ENCODE measurements at regions not wholly inside any gene's neighbourhood (a gene's known extent, or its start where the extent isn't known, plus 50 kb on each side); places are given as distances from the start of the nearest gene placed in this dataset.
A peak's percentile ranks its signal among the peaks of the same experiment; 100 is the strongest.

- DNase-seq (ENCODE audit: low spot score in 2 of 2) (no peak), ATAC-seq (replicated peaks; ENCODE audit: extremely low read depth, poor library complexity, severe bottlenecking) (no peak)
- Mint-ChIP-seq H3K36me3 (ENCODE audit: insufficient read depth) (peaks cover 3% of the 10 kb centered on the region), H3K4me3 (no peak overlapping the region), H3K4me1 (no peaks in the 10 kb centered on the region), H3K27me3 (peaks cover 69% of the 10 kb centered on the region), H3K27ac (ENCODE audit: low read depth) (no peak overlapping the region), H3K9me3 (no peaks in the 10 kb centered on the region)
Observed at GRCh38 chr3:194976874-194977273, 291.2 kb downstream of the FAM43A start.

GRCh38 chr3:194977356-194977755, 291.7 kb downstream of the FAM43A start:
- DNase-seq (ENCODE audit: low spot score in 2 of 2) (no peak), ATAC-seq (replicated peaks; ENCODE audit: extremely low read depth, poor library complexity, severe bottlenecking) (no peak)
- Mint-ChIP-seq H3K9me3 (no peaks in the 10 kb centered on the region), H3K36me3 (ENCODE audit: insufficient read depth) (peaks cover 3% of the 10 kb centered on the region), H3K4me3 (no peak overlapping the region), H3K4me1 (no peaks in the 10 kb centered on the region), H3K27ac (ENCODE audit: low read depth) (no peak overlapping the region), H3K27me3 (peaks cover 71% of the 10 kb centered on the region)

- Mint-ChIP-seq H3K27ac (ENCODE audit: low read depth) (no peak overlapping the region), H3K36me3 (ENCODE audit: insufficient read depth) (peaks cover 3% of the 10 kb centered on the region), H3K4me3 (no peak overlapping the region), H3K4me1 (no peaks in the 10 kb centered on the region), H3K27me3 (peaks cover 72% of the 10 kb centered on the region), H3K9me3 (no peaks in the 10 kb centered on the region)
- no peak for ATAC-seq (replicated peaks; ENCODE audit: extremely low read depth, poor library complexity, severe bottlenecking)
- DNase-seq (ENCODE audit: low spot score in 2 of 2): no peak
Observed at GRCh38 chr3:194979173-194979572, 291.8 kb downstream of the XXYLT1 start.

- H3K4me3 Mint-ChIP-seq: no peak overlapping the region
- no peaks in the 10 kb centered on the region for H3K36me3 Mint-ChIP-seq (ENCODE audit: insufficient read depth)
- no peak for DNase-seq (ENCODE audit: low spot score in 2 of 2)
- no peak for ATAC-seq (replicated peaks; ENCODE audit: extremely low read depth, poor library complexity, severe bottlenecking)
- H3K27ac Mint-ChIP-seq (ENCODE audit: low read depth): no peak overlapping the region
- H3K9me3 Mint-ChIP-seq: no peaks in the 10 kb centered on the region
- H3K4me1 Mint-ChIP-seq: no peaks in the 10 kb centered on the region
- peaks cover 56% of the 10 kb centered on the region for H3K27me3 Mint-ChIP-seq
Observed at GRCh38 chr3:194982472-194982871, 288.5 kb downstream of the XXYLT1 start.

GRCh38 chr3:194983121-194983520, 287.8 kb downstream of the XXYLT1 start:
- Mint-ChIP-seq H3K27ac (ENCODE audit: low read depth) (no peak overlapping the region), H3K4me1 (no peaks in the 10 kb centered on the region), H3K27me3 (peaks cover 50% of the 10 kb centered on the region), H3K36me3 (ENCODE audit: insufficient read depth) (no peaks in the 10 kb centered on the region), H3K4me3 (no peak overlapping the region), H3K9me3 (no peaks in the 10 kb centered on the region)
- no peak for DNase-seq (ENCODE audit: low spot score in 2 of 2)
- no peak for ATAC-seq (replicated peaks; ENCODE audit: extremely low read depth, poor library complexity, severe bottlenecking)

GRCh38 chr3:194983620-194984019, 287.3 kb downstream of the XXYLT1 start:
- no peak overlapping the region for H3K4me3 Mint-ChIP-seq
- no peaks in the 10 kb centered on the region for H3K9me3 Mint-ChIP-seq
- H3K36me3 Mint-ChIP-seq (ENCODE audit: insufficient read depth): no peaks in the 10 kb centered on the region
- no peak overlapping the region for H3K27ac Mint-ChIP-seq (ENCODE audit: low read depth)
- DNase-seq (ENCODE audit: low spot score in 2 of 2) (no peak), ATAC-seq (replicated peaks; ENCODE audit: extremely low read depth, poor library complexity, severe bottlenecking) (no peak)
- no peaks in the 10 kb centered on the region for H3K4me1 Mint-ChIP-seq
- peaks cover 45% of the 10 kb centered on the region for H3K27me3 Mint-ChIP-seq

- Mint-ChIP-seq H3K36me3 (ENCODE audit: insufficient read depth) (no peaks in the 10 kb centered on the region), H3K27me3 (peaks cover 40% of the 10 kb centered on the region), H3K4me3 (no peak overlapping the region), H3K27ac (ENCODE audit: low read depth) (no peak overlapping the region), H3K9me3 (no peaks in the 10 kb centered on the region), H3K4me1 (no peaks in the 10 kb centered on the region)
- ATAC-seq (replicated peaks; ENCODE audit: extremely low read depth, poor library complexity, severe bottlenecking): no peak
- peak in 1 of 2 donors; percentile 2 for DNase-seq (ENCODE audit: low spot score in 2 of 2)
Observed at GRCh38 chr3:194984066-194984465, 286.9 kb downstream of the XXYLT1 start.

- DNase-seq (ENCODE audit: low spot score in 2 of 2) (peak in 1 of 2 donors; percentile 10), ATAC-seq (replicated peaks; ENCODE audit: extremely low read depth, poor library complexity, severe bottlenecking) (no peak)
- no peak overlapping the region for H3K4me3 Mint-ChIP-seq
- no peaks in the 10 kb centered on the region for H3K4me1 Mint-ChIP-seq
- no peak overlapping the region for H3K27ac Mint-ChIP-seq (ENCODE audit: low read depth)
- H3K27me3 Mint-ChIP-seq: peaks cover 35% of the 10 kb centered on the region
- H3K36me3 Mint-ChIP-seq (ENCODE audit: insufficient read depth): no peaks in the 10 kb centered on the region
- H3K9me3 Mint-ChIP-seq: no peaks in the 10 kb centered on the region
Observed at GRCh38 chr3:194984622-194985021, 286.3 kb downstream of the XXYLT1 start.

GRCh38 chr3:194985031-194985578, 285.9 kb downstream of the XXYLT1 start:
- no peak overlapping the region for H3K4me3 Mint-ChIP-seq
- H3K27ac Mint-ChIP-seq (ENCODE audit: low read depth): no peak overlapping the region
- DNase-seq (ENCODE audit: low spot score in 2 of 2): peak in 1 of 2 donors; percentile 11
- peaks cover 30% of the 10 kb centered on the region for H3K27me3 Mint-ChIP-seq
- ATAC-seq (replicated peaks; ENCODE audit: extremely low read depth, poor library complexity, severe bottlenecking): no peak
- H3K36me3 Mint-ChIP-seq (ENCODE audit: insufficient read depth): no peaks in the 10 kb centered on the region
- no peaks in the 10 kb centered on the region for H3K9me3 Mint-ChIP-seq
- H3K4me1 Mint-ChIP-seq: no peaks in the 10 kb centered on the region

GRCh38 chr3:194986208-194987043, 284.5 kb downstream of the XXYLT1 start:
- no peaks in the 10 kb centered on the region for H3K4me1 Mint-ChIP-seq
- no peak for ATAC-seq (replicated peaks; ENCODE audit: extremely low read depth, poor library complexity, severe bottlenecking)
- H3K4me3 Mint-ChIP-seq: no peak overlapping the region
- H3K9me3 Mint-ChIP-seq: no peaks in the 10 kb centered on the region
- H3K27me3 Mint-ChIP-seq: peaks cover 28% of the 10 kb centered on the region
- peak in 1 of 2 donors; percentile 10 for DNase-seq (ENCODE audit: low spot score in 2 of 2)
- no peak overlapping the region for H3K27ac Mint-ChIP-seq (ENCODE audit: low read depth)
- peaks cover 2% of the 10 kb centered on the region for H3K36me3 Mint-ChIP-seq (ENCODE audit: insufficient read depth)

- Mint-ChIP-seq H3K4me3 (no peak overlapping the region), H3K4me1 (no peaks in the 10 kb centered on the region), H3K36me3 (ENCODE audit: insufficient read depth) (peaks cover 2% of the 10 kb centered on the region), H3K9me3 (no peaks in the 10 kb centered on the region), H3K27ac (ENCODE audit: low read depth) (no peak overlapping the region), H3K27me3 (peaks cover 20% of the 10 kb centered on the region)
- DNase-seq (ENCODE audit: low spot score in 2 of 2) (no peak), ATAC-seq (replicated peaks; ENCODE audit: extremely low read depth, poor library complexity, severe bottlenecking) (no peak)
Observed at GRCh38 chr3:194987571-194988494, 283.1 kb downstream of the XXYLT1 start.

GRCh38 chr3:194988495-194989165, 282.3 kb downstream of the XXYLT1 start:
- Mint-ChIP-seq H3K4me1 (no peaks in the 10 kb centered on the region), H3K27ac (ENCODE audit: low read depth) (no peak overlapping the region), H3K36me3 (ENCODE audit: insufficient read depth) (peaks cover 2% of the 10 kb centered on the region), H3K27me3 (peaks cover 12% of the 10 kb centered on the region), H3K9me3 (no peaks in the 10 kb centered on the region), H3K4me3 (no peak overlapping the region)
- DNase-seq (ENCODE audit: low spot score in 2 of 2): no peak
- ATAC-seq (replicated peaks; ENCODE audit: extremely low read depth, poor library complexity, severe bottlenecking): no peak

Data from central memory CD8-positive, alpha-beta T cell (primary cell).